HL-60 (cell line): ENCODE measurements at regions not wholly inside any gene's neighbourhood (a gene's known extent, or its start where the extent isn't known, plus 50 kb on each side); places are given as distances from the start of the nearest gene placed in this dataset.
"Not testable (repeated sequence)": the region's sequence is repeated elsewhere in the genome, so short reads cannot be mapped to it uniquely, and the experiment has no call there.

ENCODE experiments used
- DNase-seq, 2 experiments: peaks; one replicate each; pipeline ENCODE4 v3.0.0-alpha.2; 2010 to 2020; ENCODE audit warnings: low read depth in 1 of 2, low spot score in 1 of 2
- H3K27ac ChIP-seq: fragments of 250-450 bp; sonication (Bioruptor Pico); replicated peaks from 2 replicates; pipeline ENCODE4 v1.5.1; 2020; ENCODE audit warnings: mild to moderate bottlenecking, moderate library complexity
- H3K27me3 ChIP-seq: fragments of 250-450 bp; sonication (Bioruptor Pico); 2 replicates; pipeline ENCODE4 v1.5.1; 2021; ENCODE audit warnings: mild to moderate bottlenecking, moderate library complexity; ENCODE audit not compliant: insufficient read depth, poor library complexity, severe bottlenecking
- H3K4me3 ChIP-seq: replicated peaks from 2 replicates; pipeline ENCODE4 v1.5.1; 2011; ENCODE audit warnings: mild to moderate bottlenecking, control low read depth, low read length; ENCODE audit not compliant: insufficient read depth
- GABPA ChIP-seq: IDR thresholded peaks from 2 replicates; pipeline ENCODE4 v1.6.1; 2012; ENCODE audit warnings: low read depth
- POLR2AphosphoS5 ChIP-seq: IDR thresholded peaks from 2 replicates; pipeline ENCODE4 v1.6.1; 2012; ENCODE audit warnings: low read depth
- SPI1 ChIP-seq: IDR thresholded peaks from 2 replicates; pipeline ENCODE4 v1.6.1; 2012; ENCODE audit warnings: low read depth, mild to moderate bottlenecking, borderline replicate concordance
- TF ChIP-seq, protein P1 (sequence below): IDR thresholded peaks from one replicate; pipeline ENCODE4 v1.5.1; 2011; ENCODE audit warnings: low read length, control low read depth, inconsistent platforms; ENCODE audit not compliant: insufficient read depth
- TF ChIP-seq, protein P2 (sequence below): IDR thresholded peaks from 2 replicates; pipeline ENCODE4 v1.6.1; 2012; ENCODE audit warnings: low read depth; ENCODE audit not compliant: insufficient replicate concordance

DNA sequence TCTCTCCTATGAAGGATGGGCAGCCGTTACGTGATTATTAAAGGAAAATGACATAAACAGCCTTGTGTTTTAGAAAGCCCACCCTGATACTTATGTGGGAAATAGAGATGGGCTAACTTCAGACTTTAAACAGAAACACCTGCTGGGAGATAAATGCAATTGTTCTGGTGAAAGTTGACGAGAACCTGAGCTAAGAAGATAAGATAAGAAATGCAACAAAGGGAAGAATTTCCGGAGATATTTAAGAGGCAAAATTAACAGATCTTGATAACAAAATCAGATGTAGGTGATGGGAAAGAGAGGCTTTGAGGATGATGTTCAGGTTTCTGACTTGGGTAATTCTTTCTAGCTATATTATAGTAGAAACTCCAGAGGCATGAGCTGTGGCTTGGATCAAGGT, 102.7 kb upstream of the SLC7A11 start:
- no peak overlapping the region for H3K4me3 ChIP-seq
- DNase-seq, result no peak
- no peaks in the 10 kb centered on the region for H3K27me3 ChIP-seq
- no peak overlapping the region for H3K27ac ChIP-seq
- TF ChIP-seq, protein P1, sequence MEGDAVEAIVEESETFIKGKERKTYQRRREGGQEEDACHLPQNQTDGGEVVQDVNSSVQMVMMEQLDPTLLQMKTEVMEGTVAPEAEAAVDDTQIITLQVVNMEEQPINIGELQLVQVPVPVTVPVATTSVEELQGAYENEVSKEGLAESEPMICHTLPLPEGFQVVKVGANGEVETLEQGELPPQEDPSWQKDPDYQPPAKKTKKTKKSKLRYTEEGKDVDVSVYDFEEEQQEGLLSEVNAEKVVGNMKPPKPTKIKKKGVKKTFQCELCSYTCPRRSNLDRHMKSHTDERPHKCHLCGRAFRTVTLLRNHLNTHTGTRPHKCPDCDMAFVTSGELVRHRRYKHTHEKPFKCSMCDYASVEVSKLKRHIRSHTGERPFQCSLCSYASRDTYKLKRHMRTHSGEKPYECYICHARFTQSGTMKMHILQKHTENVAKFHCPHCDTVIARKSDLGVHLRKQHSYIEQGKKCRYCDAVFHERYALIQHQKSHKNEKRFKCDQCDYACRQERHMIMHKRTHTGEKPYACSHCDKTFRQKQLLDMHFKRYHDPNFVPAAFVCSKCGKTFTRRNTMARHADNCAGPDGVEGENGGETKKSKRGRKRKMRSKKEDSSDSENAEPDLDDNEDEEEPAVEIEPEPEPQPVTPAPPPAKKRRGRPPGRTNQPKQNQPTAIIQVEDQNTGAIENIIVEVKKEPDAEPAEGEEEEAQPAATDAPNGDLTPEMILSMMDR, result no peak
- TF ChIP-seq POLR2AphosphoS5 (no peak), GABPA (no peak), SPI1 (no peak)
- TF ChIP-seq, protein P2, sequence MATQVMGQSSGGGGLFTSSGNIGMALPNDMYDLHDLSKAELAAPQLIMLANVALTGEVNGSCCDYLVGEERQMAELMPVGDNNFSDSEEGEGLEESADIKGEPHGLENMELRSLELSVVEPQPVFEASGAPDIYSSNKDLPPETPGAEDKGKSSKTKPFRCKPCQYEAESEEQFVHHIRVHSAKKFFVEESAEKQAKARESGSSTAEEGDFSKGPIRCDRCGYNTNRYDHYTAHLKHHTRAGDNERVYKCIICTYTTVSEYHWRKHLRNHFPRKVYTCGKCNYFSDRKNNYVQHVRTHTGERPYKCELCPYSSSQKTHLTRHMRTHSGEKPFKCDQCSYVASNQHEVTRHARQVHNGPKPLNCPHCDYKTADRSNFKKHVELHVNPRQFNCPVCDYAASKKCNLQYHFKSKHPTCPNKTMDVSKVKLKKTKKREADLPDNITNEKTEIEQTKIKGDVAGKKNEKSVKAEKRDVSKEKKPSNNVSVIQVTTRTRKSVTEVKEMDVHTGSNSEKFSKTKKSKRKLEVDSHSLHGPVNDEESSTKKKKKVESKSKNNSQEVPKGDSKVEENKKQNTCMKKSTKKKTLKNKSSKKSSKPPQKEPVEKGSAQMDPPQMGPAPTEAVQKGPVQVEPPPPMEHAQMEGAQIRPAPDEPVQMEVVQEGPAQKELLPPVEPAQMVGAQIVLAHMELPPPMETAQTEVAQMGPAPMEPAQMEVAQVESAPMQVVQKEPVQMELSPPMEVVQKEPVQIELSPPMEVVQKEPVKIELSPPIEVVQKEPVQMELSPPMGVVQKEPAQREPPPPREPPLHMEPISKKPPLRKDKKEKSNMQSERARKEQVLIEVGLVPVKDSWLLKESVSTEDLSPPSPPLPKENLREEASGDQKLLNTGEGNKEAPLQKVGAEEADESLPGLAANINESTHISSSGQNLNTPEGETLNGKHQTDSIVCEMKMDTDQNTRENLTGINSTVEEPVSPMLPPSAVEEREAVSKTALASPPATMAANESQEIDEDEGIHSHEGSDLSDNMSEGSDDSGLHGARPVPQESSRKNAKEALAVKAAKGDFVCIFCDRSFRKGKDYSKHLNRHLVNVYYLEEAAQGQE, result no peak

DNA sequence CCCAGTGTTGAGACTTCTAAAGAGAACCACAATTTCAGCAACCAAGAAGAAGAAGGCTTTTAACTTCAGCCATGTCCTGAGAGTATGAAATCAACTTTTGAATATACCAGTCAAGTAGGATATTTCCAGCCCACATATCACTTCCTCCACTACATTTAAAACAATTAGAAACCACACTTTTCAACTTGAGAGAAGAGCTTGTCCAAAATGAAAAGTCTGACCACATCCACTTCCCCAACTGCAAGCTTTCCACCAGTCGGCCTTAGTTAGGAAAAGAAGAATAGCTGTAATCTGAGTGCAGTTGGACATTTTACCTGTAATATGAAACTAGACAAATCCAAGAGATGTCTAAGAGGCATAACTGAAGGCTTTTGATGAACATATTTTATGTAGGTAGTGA, 101.9 kb upstream of the SLC7A11 start:
- peak in 1 of 2 experiments; percentile 51 for DNase-seq
- no peak overlapping the region for H3K4me3 ChIP-seq
- TF ChIP-seq SPI1, result peak; percentile 75
- TF ChIP-seq GABPA, result no peak
- H3K27me3 ChIP-seq, result no peaks in the 10 kb centered on the region
- H3K27ac ChIP-seq, result peak overlapping the region; percentile 50

DNA sequence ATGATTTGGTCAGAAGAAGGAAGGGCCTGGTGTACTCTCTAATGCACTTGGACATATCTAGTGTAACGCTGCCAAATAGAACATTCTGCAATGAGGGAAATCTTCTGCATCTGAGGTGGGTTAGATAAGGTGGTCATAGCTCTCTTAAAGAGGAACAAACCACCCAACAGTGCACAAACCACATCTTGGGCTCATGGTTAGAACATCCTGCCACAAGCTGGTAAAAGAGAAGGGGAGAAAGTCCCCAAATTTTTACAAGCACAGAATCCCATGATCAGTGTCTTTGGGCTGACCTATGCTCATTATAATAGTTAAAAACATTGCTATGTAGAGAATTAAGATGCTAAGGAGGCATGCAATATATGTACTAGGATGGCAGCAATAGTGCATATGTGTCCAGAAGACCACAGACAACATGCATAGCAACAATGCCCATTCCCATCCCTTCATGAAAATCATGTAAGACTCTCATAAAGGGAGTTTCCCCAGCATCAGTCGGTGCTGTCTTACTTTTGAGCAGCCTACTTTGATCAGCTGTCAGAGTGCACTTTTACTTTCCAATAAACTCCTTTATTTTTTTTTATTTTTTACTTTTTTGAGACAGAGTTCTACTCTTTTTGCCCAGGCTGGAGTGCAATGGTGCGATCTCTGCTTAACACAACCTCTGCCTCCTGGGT, 99.7 kb upstream of the SLC7A11 start:
- TF ChIP-seq GABPA, result no peak
- Histone ChIP-seq H3K27ac (peak overlapping the region; percentile 57), H3K27me3 (no peaks in the 10 kb centered on the region), H3K4me3 (no peak overlapping the region)
- peak in 1 of 2 experiments; percentile 78 for DNase-seq

DNA sequence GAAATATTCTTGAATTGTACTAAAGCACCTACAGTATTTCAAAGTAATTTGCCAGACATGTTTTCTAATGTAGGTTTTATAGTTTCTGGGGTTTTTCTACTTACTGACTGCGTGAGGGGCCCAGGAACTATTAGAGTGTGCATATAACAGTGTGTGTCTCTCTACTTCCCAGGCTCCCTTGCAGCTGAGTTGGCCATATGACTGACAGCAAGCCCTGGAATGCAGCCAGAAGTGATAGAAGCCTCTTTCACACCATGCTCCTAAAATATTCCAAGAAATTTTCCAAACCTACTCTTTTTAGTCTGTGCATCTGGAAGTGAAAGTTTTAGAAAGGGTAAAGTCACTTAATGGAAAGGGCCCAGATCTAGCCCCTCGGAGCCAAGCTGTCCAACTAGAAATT, 96.7 kb upstream of the SLC7A11 start:
- TF ChIP-seq POLR2AphosphoS5 (no peak), GABPA (no peak), SPI1 (no peak)
- TF ChIP-seq, protein P2, result no peak
- TF ChIP-seq, protein P1, result no peak
- H3K4me3 ChIP-seq, result no peak overlapping the region
- no peaks in the 10 kb centered on the region for H3K27me3 ChIP-seq
- no peak for DNase-seq
- no peak overlapping the region for H3K27ac ChIP-seq

DNA sequence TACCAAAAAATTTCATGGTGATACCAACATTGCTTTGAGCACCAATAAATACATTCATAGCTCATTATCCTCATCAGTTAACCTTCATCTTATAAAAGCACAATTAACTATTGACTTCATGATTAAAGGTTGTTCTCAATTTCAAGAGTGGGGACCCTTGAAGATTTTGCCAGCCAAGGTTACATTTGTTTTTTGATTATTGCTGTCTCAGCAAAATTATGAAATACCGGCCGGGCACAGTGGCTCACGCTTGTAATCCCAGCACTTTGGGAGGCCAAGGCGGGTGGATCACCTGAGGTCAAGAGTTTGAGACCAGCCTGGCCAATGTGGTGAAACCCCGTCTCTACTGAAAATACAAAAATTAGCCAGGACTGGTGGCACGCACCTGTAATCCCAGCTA, 96.1 kb upstream of the SLC7A11 start:
- not testable (repeated sequence) for H3K27me3 ChIP-seq, H3K27ac ChIP-seq

More for the DNA sequence above, 96.1 kb upstream of the SLC7A11 start:
- DNase-seq, H3K4me3 ChIP-seq: not testable (repeated sequence)
